K562 (cell line): ENCODE measurements at regions not wholly inside any gene's neighbourhood (a gene's known extent, or its start where the extent isn't known, plus 50 kb on each side); places are given as distances from the start of the nearest gene placed in this dataset.

Experiments
- GATAD2A ChIP-seq: fragments of 450-650 bp; IDR thresholded peaks from 2 replicates; pipeline ENCODE4 v1.6.1; 2017
- MAFK ChIP-seq: IDR thresholded peaks from 2 replicates; pipeline ENCODE4 v1.6.1; 2011; ENCODE audit warnings: low read length, improper control_type of control experiment
- ZNF23 ChIP-seq: fragments of 250-450 bp; sonication (Bioruptor Pico); IDR thresholded peaks from 2 replicates; pipeline ENCODE4 v1.4.0; 2020; ENCODE audit warnings: mild to moderate bottlenecking
- TF ChIP-seq, protein P1 (sequence below), 2 experiments: IDR thresholded peaks in 1 of 2; conservative IDR thresholded peaks in 1 of 2; 2 replicates each; pipeline ENCODE4 v1.6.1; 2016; ENCODE audit warnings: low read depth in 2 of 2, mild to moderate bottlenecking in 1 of 2, missing compliant biosample characterization in 1 of 2, missing genetic modification characterization in 1 of 2, moderate library complexity in 1 of 2

DNA sequence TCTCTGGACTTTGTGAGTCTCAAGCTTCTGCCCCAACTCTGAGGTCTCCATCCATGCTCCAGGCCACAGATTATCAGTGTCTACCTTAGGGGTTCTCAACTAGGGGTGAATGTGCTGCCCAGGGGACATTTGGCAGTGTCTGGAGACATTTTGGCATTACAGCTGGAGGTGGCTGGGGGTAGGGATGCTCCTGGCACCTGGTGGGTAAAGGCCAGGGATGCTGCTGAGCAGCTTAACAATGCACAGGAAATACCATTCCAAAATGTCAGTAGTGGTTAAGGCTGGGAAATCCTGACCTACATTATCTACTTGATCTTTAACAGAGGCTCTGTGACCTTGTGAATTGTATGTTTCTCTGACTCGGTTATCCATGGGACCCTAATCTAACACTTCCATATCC lies 67.3 kb upstream of the PALS2 start:
- TF ChIP-seq ZNF23 (CRISPR knock-in tag) (no peak), MAFK (no peak), GATAD2A (no peak)
- TF ChIP-seq, protein P1, sequence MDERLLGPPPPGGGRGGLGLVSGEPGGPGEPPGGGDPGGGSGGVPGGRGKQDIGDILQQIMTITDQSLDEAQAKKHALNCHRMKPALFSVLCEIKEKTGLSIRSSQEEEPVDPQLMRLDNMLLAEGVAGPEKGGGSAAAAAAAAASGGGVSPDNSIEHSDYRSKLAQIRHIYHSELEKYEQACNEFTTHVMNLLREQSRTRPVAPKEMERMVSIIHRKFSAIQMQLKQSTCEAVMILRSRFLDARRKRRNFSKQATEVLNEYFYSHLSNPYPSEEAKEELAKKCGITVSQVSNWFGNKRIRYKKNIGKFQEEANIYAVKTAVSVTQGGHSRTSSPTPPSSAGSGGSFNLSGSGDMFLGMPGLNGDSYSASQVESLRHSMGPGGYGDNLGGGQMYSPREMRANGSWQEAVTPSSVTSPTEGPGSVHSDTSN (CRISPR knock-in tag; IDR thresholded peaks at IDR 0.05; ENCODE audit: low read depth): no peak
- TF ChIP-seq, protein P1 (tag; conservative IDR thresholded peaks at IDR 0.05; ENCODE audit: low read depth): no peak
